GM21717 (cell line): ENCODE measurements at regions not wholly inside any gene's neighbourhood (a gene's known extent, or its start where the extent isn't known, plus 50 kb on each side); places are given as distances from the start of the nearest gene placed in this dataset.
"Not testable (repeated sequence)": the region's sequence is repeated elsewhere in the genome, so short reads cannot be mapped to it uniquely, and the experiment has no call there.

ENCODE experiments used
- ATAC-seq: cut with Tn5 transposase; IDR thresholded peaks from one replicate; pipeline ENCODE4 v1.9.1; 2021; ENCODE audit warnings: mild to moderate bottlenecking, moderate library complexity; ENCODE audit not compliant: unreplicated experiment

DNA sequence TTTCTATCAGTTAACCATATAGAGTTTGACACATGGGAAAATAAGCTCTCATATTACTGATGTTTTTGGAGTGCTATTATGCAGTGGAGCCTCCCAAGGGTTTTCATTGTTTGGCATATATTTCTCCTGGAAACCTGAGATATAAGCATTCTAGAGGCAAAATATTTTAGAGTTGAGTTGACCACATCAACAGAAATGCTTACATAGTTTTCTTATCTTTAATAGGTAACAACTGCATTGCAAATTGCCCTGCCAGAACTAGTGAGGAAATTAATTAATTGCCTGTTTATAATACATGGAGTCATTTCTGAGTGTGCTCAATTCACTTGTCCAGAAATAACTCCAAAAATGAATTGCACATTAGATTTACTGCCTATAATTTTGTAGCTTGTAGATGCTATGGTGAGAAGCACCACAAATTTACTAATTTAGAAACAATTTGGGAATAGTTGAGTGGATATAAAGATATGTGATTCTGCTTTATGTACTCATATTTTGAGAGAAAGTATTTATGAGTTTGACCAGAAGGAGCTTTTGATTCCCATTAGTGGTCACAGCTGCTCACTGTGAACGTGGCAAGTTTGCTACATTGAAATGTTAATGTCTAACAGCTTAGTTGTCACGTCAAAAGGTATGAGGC is 288.7 kb downstream of the CD109 start:
- no peak for ATAC-seq

DNA sequence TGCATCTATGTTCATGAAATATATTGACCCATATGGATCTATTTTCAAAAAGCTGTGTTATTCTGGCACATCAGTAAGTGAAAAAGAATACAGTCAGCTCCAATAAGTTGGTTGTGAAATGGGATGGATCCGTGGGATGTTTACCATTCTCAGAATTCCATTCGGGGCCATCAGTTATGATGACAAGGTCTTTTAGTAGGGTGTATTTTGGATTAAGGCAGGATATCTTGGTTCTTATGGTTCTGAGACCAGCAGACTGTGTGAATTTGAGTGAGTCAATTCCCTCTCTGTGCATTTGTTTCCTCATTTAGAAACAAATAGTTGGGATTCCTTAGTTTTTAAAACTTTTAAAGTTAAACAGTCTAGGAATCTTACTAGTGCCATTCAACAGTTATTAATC is 287.4 kb downstream of the CD109 start:
- no peak for ATAC-seq

DNA sequence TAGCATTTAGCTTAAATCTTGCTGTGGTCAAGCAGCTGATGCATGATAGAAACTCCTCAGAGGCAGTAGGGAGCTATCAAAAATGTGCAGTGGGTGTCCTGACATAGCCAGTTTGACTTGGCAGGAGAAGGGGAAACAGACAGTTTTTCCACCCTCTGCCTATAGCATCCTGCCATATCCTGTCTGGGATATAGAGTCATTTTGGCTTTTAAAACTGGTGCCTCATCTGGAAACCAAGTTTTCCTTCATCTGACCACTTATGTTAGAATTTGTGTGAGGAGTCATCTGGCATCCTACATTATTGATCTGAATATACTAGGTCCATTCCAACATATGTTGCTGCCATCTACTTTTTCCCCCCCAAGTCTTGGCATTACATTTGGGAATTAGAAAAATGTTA is 284.1 kb downstream of the CD109 start:
- no peak for ATAC-seq

DNA sequence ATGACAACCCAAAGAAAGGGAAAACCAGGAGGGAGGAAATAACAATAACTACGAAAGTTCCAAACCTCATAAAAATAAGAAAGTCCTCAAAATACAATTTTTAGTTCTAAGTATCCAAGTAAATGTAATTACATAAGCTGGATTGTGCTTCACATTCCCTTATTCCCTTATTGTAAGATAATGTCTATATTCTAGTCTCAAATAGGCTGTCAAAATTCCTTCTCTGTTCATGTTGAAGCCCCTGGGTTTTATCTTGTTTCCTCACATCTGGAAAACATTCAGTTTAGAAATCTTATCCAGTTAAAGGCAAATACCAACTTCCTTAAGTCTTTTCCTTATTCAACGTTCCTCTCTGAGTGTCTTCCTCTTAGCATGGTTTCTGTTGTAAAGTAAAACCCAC is 282.3 kb downstream of the CD109 start:
- no peak for ATAC-seq

DNA sequence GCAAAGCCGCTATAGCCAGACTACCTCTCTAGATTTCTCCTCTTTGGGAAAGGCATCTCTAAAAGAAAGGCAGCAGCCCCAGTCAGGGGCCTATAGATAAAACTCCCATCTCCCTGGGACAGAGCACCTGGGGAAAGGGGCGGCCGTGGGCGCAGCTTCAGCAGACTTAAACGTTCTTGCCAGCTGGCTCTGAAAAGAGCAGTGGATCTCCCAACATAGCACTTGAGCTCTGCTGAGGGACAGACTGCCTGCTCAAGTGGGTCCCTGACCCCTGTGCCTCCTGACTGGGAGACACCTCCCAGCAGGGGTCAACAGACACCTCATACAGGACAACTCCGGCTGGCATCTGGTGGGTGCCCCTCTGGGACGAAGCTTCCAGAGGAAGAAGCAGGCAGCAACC is 276.5 kb downstream of the CD109 start:
- ATAC-seq, result not testable (repeated sequence)

DNA sequence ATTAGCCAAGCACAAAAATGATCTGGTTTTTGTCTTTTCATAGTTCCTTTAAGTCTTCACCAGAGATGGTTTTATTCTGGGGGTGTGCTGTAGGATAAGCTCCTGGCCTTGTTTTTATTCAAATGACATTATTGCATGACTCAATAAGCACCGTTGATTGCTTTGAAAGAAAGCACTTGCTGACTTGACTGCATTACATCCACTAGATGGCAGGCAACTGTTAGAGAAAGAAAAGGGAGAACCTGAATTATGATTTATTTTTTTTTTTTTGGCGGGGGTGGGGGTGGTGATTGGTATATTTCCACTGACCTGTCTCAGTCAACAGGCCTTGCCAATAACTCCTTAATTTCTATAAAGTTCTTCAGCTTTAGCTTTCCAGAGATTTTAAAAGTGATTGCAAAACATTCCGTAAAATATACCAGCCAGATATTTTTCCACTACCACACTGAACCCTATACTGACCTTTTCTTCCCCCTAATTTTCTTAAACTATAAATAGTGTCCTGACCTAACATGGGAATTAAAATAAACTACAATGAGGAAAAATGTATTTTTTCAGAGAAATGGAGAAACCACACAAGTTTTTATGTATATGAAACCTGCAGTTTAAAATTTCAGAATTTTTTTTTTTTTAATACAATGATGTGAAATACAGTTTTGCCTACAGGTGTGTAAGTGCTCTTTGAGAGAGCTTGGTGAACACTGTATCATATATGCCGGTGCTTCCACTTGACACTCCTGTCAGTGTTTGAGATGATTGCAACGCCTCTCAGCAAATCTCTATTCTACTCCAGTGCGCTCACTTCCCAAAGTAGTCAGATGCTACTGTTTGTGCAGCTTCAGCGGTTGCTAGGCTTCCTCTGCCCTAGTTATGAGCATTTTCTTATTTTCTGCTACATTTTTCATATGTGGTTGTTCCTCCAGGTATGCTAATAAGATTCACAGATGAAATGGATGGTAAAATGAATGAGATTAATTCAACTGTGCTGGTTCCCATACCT is 274.3 kb downstream of the CD109 start:
- ATAC-seq, result no peak

DNA sequence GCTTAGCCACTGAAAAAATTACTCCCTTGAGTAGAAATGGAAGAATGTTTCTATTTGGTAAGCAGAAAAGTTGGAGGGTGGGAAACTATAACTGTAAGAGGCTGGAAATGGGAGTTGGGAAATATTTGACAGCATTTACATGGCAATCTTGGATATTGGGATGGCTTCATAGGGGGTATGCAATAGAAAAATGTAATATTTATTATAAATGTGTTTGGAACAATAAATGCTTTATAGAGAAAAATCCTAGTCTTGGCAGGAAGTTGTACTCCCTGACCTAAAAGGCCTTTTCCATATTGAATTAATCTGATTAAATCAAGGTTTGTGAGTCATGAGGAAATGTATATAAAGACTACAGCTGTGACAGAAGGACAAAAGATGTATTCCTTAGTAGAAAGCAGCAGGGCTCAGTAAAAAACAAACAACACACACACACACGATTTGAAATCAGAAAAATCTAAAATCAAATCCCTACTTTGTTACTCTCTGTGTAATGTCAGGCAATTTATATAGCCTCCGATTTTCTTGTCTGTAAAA is 272.3 kb downstream of the CD109 start:
- ATAC-seq, result no peak

DNA sequence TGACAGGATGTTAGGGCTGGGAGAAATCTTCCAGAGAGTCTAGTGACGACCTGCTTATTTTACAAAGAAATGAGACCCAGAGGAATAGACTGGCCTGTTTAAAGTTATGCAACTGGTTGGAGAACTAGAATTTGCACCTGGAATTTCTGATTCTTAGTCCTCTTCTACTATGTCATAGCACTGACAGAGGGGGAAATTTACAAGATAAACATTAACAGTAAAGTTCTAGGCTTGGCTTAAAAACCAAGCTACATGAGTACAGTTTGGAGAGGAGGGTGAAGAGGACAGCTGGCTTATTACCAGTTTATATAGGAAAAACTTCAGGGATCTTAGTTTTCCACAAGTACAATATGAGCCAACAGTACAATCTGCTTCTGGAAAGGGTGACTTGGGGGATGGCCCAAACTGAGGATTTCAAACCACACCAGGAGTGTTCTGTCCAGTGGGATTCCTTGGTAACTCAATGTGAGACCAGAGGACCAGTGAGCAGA is 269.6 kb downstream of the CD109 start:
- ATAC-seq, result no peak

DNA sequence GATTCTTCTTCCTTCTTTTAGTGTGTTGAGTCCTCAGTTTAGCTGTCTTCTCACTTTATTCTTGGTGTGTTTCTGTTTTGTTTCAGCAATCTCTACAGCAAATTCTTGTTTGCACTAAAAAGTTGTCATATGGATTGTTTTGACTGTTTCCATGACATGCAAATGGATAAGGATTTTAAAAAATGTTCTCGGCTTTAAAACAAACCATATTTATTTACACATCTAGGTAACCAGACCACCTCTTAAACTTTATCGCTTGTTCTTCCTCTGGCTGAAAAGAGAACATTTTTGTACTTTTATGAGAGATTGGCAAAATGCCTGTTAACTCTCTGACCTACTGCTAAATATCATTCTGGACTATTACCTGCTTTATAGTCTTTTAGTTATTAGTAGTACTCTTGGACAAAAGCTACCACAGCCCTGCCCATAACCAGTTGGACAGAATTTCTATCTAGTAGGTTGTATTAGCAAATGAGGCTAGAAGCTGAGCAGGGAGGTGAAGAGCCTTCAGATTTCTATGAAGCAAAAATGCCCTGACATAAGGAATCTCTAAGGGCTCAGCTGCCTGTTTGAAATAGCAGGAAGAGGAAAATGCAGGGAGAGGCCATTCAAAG is 268.3 kb downstream of the CD109 start:
- no peak for ATAC-seq

DNA sequence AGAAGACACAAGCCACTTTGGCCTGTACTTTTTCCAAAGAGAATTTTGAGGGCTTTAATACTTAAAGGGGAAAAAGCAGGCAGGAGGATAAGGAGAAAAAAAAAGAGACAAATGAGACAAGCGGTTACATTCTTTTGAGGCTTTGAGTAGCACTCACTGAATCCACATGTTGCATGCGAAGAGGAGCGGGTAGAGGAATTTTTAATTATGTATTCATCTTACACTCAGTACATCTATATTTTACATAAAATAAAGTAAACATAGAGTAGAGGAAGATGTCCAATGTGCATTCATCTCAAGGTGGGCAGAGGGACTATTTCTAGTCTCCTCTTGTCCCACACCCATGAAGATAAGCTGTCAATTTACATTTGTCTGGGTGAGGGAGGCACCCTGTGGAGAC is 266.9 kb downstream of the CD109 start:
- no peak for ATAC-seq

DNA sequence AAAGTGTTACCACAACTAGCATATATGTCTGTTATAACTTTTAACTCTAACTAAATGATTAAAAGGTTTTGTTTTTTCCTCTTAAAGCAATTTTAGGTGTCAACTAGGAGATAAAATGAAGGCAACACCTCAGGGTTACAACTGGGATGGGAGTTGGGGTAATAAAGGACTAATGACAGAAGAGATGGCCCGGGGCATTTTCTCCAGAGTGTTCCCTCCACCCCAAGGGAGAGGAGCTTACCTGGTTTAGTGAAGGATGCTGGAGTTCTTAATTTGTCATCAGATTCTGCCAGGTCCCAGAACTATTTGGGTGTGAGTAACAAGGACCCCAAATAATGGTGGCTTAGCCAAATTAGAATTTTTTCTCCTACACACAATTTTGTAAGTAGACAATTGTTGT is 260.3 kb downstream of the CD109 start:
- ATAC-seq, result no peak

DNA sequence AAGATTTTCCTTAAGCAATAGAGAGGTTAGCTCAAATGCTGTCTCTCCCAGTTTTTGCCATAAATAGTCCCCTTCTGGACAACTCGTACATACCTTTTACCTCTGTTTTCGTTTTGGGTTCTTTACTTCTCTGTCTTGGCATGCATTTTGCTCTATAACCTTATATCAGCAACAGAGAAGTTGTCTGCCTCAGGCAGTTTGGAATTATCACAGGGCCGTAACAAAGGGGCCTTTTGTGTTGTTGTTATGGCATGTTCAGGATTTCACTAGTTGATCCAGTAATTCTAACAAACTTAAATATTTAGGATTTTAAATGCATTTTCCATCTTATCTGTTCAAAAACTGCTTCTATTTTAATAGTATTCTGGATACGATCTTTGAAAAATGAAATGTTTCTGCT is 259.8 kb downstream of the CD109 start:
- ATAC-seq, result no peak

DNA sequence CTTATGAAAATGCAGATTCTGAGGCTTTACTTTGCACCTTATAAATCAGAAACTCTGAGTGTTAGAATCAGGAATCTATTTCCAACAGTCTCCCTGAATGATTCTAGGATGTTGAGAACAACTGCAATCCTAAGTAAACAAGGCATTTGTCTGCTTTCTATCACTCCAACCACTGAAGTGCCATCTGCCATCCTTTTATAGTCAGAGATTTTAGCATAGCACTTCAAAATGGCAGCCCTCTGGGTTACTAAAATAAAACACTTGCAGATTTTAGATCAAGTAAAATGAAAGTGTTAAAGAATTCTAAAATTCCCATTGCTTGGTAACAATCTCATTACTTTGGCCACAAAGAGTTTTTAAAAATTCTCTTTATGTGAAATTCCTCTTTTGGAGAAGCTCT is 258.9 kb downstream of the CD109 start:
- no peak for ATAC-seq

DNA sequence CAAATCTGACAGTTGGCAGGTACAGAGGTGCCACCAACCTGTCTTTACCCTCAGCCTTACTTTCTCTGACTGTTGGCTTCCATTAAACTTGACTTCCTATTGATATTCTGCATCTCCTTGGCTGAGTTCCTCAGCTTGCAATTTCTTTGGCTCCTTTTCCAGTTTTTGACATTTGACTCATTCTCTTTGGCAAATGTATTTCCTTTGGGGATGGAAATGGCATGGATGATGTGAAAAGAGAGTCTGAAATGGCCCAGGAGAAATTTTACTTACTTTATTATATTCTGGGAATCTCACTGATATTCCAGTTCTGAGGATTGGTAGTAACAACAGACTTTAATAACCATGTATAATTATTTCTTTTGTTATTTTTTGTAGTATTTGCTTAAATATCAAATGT is 255.2 kb downstream of the CD109 start:
- ATAC-seq, result no peak

DNA sequence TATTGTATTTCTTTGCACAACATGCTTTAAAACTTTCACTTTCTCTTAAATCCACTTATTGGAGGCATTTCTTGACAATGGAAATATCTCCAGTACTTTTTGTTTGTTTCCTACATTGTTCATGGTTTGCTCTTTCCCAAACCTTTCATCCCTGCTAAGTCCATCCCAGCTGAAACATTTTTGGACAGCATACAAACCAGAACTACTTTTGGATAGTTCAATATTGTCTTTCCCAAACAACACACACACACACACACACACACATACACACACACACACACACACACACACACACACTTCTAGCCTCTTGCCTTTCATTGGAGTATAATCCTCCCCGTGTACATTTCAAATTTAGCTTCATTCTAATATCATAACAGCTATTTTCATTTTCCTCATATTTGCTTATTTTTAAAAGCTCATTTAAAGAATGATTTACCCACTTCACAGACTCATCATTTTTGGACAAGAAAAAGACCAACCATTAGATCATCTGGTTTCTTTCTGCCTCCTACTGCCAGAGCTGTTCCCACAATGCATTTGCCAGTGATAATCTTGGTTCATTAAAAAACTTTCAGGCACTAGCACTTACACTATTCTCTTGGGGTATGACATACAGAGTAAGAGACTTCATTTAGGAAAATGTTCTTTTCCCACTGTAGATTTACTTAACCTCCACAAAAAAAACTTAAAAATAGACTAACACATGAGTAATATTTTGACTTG is 248.1 kb downstream of the CD109 start:
- no peak for ATAC-seq

DNA sequence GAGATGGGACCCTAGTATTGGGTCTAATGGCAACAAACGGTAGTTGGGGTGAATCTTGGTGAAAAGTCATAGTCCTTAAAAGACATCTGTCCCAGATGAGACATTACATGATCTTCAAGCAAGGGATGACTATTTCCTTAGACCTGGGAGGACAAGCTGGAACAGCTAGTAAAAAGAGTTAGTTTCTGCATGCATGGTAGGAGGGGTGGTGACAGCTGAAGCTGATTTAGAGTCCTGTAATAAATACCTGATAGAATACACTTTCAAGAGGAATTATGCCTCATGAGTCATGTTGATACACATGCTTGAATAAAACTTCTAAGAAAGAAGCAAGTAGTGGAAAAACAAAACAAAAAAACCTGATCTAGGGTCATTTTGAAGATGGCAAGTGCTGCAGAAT is 247.4 kb downstream of the CD109 start:
- no peak for ATAC-seq

DNA sequence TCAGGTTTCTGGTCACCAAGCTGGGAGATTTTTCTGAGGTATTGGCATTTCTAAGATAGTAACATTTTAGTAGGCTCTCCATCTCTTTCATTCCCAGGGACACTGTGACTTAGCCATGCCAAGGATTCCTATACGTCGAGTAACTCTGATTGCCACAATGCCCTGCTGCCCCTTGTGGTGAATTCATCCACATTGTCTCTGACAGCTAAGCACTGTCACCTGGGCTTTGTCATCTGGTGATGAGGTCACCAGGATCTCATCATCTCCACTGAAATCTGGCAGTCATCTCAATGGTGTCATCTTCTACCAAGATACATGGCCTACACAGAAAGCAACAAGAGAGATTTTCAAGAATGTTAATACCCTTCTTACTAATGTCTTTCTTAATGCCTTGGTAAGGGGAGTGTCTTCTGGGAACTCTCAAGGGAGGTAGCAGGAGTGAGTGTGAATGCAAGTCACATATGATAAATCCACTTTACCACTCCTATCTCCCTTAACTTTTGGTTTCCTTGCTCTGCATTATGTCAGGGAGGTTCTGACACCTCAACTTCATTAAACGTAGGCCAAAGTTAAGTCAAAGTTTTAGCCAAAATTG is 246.7 kb downstream of the CD109 start:
- no peak for ATAC-seq

DNA sequence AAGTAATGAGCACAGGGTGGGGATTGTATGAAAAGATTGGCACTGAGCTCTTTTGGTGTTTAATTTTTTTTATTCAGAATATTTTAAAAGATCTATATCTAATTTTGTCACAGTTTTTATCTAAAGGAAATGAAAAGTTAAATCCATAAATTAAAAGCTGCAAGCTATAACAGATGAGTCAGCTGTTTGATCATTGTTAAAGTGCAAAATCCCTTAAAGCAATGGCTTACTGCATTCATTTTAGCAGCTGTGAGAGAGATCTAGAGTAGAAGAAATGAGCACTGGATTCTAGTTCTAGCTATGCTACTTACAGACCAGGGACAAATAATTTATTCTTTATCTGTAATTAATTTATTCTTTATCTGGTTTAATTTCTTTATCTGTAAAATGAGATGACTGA is 245.9 kb downstream of the CD109 start:
- ATAC-seq, result no peak

DNA sequence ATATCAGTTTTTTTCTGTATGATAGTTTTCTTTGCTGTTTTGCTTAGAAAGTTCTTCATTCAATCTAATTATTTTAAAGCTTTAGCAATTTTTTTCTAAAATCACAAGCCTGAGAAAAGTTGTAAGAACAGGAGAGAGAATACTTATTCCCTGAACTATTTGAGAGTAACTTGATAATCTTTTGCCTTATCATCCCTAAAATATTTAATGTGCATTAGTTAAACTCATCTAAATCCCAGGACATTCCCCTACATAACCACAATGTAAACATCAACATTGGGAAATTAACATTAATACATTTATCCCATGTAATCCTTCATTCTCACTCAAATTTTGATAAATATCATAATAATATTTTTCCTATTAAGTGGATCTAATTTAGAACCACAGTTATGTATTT is 241.8 kb downstream of the CD109 start:
- ATAC-seq, result no peak

DNA sequence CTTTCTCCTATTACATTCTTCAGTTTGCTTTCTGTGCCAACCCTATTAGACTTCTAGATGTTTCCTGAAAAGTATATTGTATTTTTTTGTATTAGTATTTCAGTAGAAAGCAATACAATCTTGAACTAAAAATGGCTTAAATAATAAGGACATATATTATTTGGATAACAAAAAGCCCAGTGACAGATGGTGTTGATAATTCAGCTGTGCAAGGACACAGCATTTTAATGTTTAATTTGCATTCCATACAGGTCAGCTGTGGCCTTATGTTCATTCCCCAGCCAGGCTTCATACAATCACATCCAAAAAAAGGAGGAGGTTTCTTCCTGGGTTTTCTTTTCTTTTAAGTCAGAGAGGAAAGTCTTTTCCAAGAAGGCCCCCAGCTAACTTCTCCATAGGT is 236.9 kb downstream of the CD109 start:
- no peak for ATAC-seq
